ENCODE measurements at regions not wholly inside any gene's neighbourhood (a gene's known extent, or its start where the extent isn't known, plus 50 kb on each side); places are given as distances from the start of the nearest gene placed in this dataset.

- H3K27me3 ChIP-seq (ENCODE audit: control insufficient read depth, insufficient read depth), result no peaks in the 10 kb centered on the region
- H3K4me3 ChIP-seq (ENCODE audit: low read length), result no peak overlapping the region
- ATAC-seq (no peak), DNase-seq (no peak)
- 83% methylated on average over 6 of the region's 6 CpGs for WGBS
- no peak overlapping the region for H3K27ac ChIP-seq (ENCODE audit: low read length)
- H3K4me1 ChIP-seq (ENCODE audit: control insufficient read depth, insufficient read depth, low read length), result no peaks in the 10 kb centered on the region
- intact Hi-C loops (cut with DNase I), result no loop called here
- H3K9me3 ChIP-seq (ENCODE audit: control insufficient read depth, low read length), result no peaks in the 10 kb centered on the region
Measured at GRCh38 chr1:184141361-184141880, 89.9 kb downstream of the TSEN15 start.

- peak; percentile 63 to 64 for ATAC-seq
- Histone ChIP-seq H3K9me3 (ENCODE audit: control insufficient read depth, low read length) (no peaks in the 10 kb centered on the region), H3K27me3 (ENCODE audit: control insufficient read depth, insufficient read depth) (no peaks in the 10 kb centered on the region), H3K4me1 (ENCODE audit: control insufficient read depth, insufficient read depth, low read length) (no peaks in the 10 kb centered on the region), H3K4me3 (ENCODE audit: low read length) (no peak overlapping the region), H3K27ac (ENCODE audit: low read length) (no peak overlapping the region)
- no peak for DNase-seq
- intact Hi-C loops (cut with DNase I), result no loop called here
- 44% methylated on average over 5 of the region's 5 CpGs for WGBS
Measured at GRCh38 chr1:184143449-184143848, 91.9 kb downstream of the TSEN15 start.

GRCh38 chr1:184145083-184145482, 93.6 kb downstream of the TSEN15 start:
- WGBS, result 97% methylated on average over 5 of the region's 5 CpGs
- ATAC-seq (no peak), DNase-seq (no peak)
- H3K9me3 ChIP-seq (ENCODE audit: control insufficient read depth, low read length), result no peaks in the 10 kb centered on the region
- no peaks in the 10 kb centered on the region for H3K4me1 ChIP-seq (ENCODE audit: control insufficient read depth, insufficient read depth, low read length)
- H3K27ac ChIP-seq (ENCODE audit: low read length), result no peak overlapping the region
- no peaks in the 10 kb centered on the region for H3K27me3 ChIP-seq (ENCODE audit: control insufficient read depth, insufficient read depth)
- H3K4me3 ChIP-seq (ENCODE audit: low read length), result no peak overlapping the region
- intact Hi-C loops (cut with DNase I), result no loop called here

GRCh38 chr1:184146202-184146601, 94.7 kb downstream of the TSEN15 start:
- WGBS, result 96% methylated on average over 4 of the region's 4 CpGs
- intact Hi-C loops (cut with DNase I), result no loop called here
- no peak for ATAC-seq

GRCh38 chr1:184150776-184151531, 99.4 kb downstream of the TSEN15 start:
- H3K4me1 ChIP-seq (ENCODE audit: control insufficient read depth, insufficient read depth, low read length), result peaks cover 6% of the 10 kb centered on the region
- WGBS, result 59% methylated on average over 9 of the region's 9 CpGs
- peak; percentile 40 to 69 for ATAC-seq

More at GRCh38 chr1:184146202-184146601, 94.7 kb downstream of the TSEN15 start:
- DNase-seq, result no peak
- H3K27me3 ChIP-seq (ENCODE audit: control insufficient read depth, insufficient read depth), result no peaks in the 10 kb centered on the region
- H3K4me1 ChIP-seq (ENCODE audit: control insufficient read depth, insufficient read depth, low read length), result peaks cover 3% of the 10 kb centered on the region
- H3K9me3 ChIP-seq (ENCODE audit: control insufficient read depth, low read length), result no peaks in the 10 kb centered on the region
- H3K27ac ChIP-seq (ENCODE audit: low read length), result no peak overlapping the region
- H3K4me3 ChIP-seq (ENCODE audit: low read length), result no peak overlapping the region

GRCh38 chr1:184152434-184152898, 100.9 kb downstream of the TSEN15 start:
- H3K4me1 ChIP-seq (ENCODE audit: control insufficient read depth, insufficient read depth, low read length), result peaks cover 6% of the 10 kb centered on the region
- H3K9me3 ChIP-seq (ENCODE audit: control insufficient read depth, low read length), result no peaks in the 10 kb centered on the region
- peak; percentile 67 to 89 for ATAC-seq
- WGBS, result 32% methylated on average over 10 of the region's 10 CpGs
- intact Hi-C loops (cut with DNase I), result no loop called here
- H3K4me3 ChIP-seq (ENCODE audit: low read length), result peak overlapping the region; percentile 57
- H3K27me3 ChIP-seq (ENCODE audit: control insufficient read depth, insufficient read depth), result no peaks in the 10 kb centered on the region
- peak overlapping the region; percentile 46 for H3K27ac ChIP-seq (ENCODE audit: low read length)
- DNase-seq, result peak; percentile 41 to 73 (median 51)

More at GRCh38 chr1:184150776-184151531, 99.4 kb downstream of the TSEN15 start:
- Histone ChIP-seq H3K27me3 (ENCODE audit: control insufficient read depth, insufficient read depth) (no peaks in the 10 kb centered on the region), H3K9me3 (ENCODE audit: control insufficient read depth, low read length) (no peaks in the 10 kb centered on the region), H3K4me3 (ENCODE audit: low read length) (no peak overlapping the region), H3K27ac (ENCODE audit: low read length) (no peak overlapping the region)
- DNase-seq, result peak; percentile 47 to 79 (median 61)
- intact Hi-C loops (cut with DNase I), result no loop called here

GRCh38 chr1:184152974-184153373, 101.4 kb downstream of the TSEN15 start:
- no peaks in the 10 kb centered on the region for H3K9me3 ChIP-seq (ENCODE audit: control insufficient read depth, low read length)
- H3K4me3 ChIP-seq (ENCODE audit: low read length), result peak overlapping the region; percentile 57
- H3K27me3 ChIP-seq (ENCODE audit: control insufficient read depth, insufficient read depth), result no peaks in the 10 kb centered on the region
- ATAC-seq (peak in 1 of 2 donors; percentile 28), DNase-seq (no peak)
- peak overlapping the region; percentile 46 for H3K27ac ChIP-seq (ENCODE audit: low read length)
- H3K4me1 ChIP-seq (ENCODE audit: control insufficient read depth, insufficient read depth, low read length), result peaks cover 6% of the 10 kb centered on the region
- intact Hi-C loops (cut with DNase I), result no loop called here
- WGBS, result 47% methylated on average over 11 of the region's 11 CpGs

- Histone ChIP-seq H3K4me1 (ENCODE audit: control insufficient read depth, insufficient read depth, low read length) (peaks cover 6% of the 10 kb centered on the region), H3K27ac (ENCODE audit: low read length) (no peak overlapping the region), H3K4me3 (ENCODE audit: low read length) (no peak overlapping the region), H3K9me3 (ENCODE audit: control insufficient read depth, low read length) (no peaks in the 10 kb centered on the region), H3K27me3 (ENCODE audit: control insufficient read depth, insufficient read depth) (no peaks in the 10 kb centered on the region)
- no peak for DNase-seq
- intact Hi-C loops (cut with DNase I), result no loop called here
- ATAC-seq, result no peak
- 67% methylated on average over 4 of the region's 4 CpGs for WGBS
Measured at GRCh38 chr1:184153731-184154130, 102.2 kb downstream of the TSEN15 start.

- 70% methylated on average over 5 of the region's 5 CpGs for WGBS
- DNase-seq (no peak), ATAC-seq (no peak)
- intact Hi-C loops (cut with DNase I), result no loop called here
- H3K4me1 ChIP-seq (ENCODE audit: control insufficient read depth, insufficient read depth, low read length), result peaks cover 3% of the 10 kb centered on the region
- no peaks in the 10 kb centered on the region for H3K27me3 ChIP-seq (ENCODE audit: control insufficient read depth, insufficient read depth)
- H3K4me3 ChIP-seq (ENCODE audit: low read length), result no peak overlapping the region
- no peaks in the 10 kb centered on the region for H3K9me3 ChIP-seq (ENCODE audit: control insufficient read depth, low read length)
- H3K27ac ChIP-seq (ENCODE audit: low read length), result no peak overlapping the region
Measured at GRCh38 chr1:184156521-184157393, 105.2 kb downstream of the TSEN15 start.

GRCh38 chr1:184157394-184157742, 105.8 kb downstream of the TSEN15 start:
- Histone ChIP-seq H3K4me3 (ENCODE audit: low read length) (no peak overlapping the region), H3K4me1 (ENCODE audit: control insufficient read depth, insufficient read depth, low read length) (peaks cover 3% of the 10 kb centered on the region), H3K27ac (ENCODE audit: low read length) (no peak overlapping the region), H3K9me3 (ENCODE audit: control insufficient read depth, low read length) (no peaks in the 10 kb centered on the region), H3K27me3 (ENCODE audit: control insufficient read depth, insufficient read depth) (no peaks in the 10 kb centered on the region)
- WGBS, result 69% methylated on average over 1 of the region's 1 CpG
- DNase-seq, result no peak
- intact Hi-C loops (cut with DNase I), result no loop called here
- ATAC-seq, result no peak
